ENCODE measurements at regions not wholly inside any gene's neighbourhood (a gene's known extent, or its start where the extent isn't known, plus 50 kb on each side); places are given as distances from the start of the nearest gene placed in this dataset.

DNA sequence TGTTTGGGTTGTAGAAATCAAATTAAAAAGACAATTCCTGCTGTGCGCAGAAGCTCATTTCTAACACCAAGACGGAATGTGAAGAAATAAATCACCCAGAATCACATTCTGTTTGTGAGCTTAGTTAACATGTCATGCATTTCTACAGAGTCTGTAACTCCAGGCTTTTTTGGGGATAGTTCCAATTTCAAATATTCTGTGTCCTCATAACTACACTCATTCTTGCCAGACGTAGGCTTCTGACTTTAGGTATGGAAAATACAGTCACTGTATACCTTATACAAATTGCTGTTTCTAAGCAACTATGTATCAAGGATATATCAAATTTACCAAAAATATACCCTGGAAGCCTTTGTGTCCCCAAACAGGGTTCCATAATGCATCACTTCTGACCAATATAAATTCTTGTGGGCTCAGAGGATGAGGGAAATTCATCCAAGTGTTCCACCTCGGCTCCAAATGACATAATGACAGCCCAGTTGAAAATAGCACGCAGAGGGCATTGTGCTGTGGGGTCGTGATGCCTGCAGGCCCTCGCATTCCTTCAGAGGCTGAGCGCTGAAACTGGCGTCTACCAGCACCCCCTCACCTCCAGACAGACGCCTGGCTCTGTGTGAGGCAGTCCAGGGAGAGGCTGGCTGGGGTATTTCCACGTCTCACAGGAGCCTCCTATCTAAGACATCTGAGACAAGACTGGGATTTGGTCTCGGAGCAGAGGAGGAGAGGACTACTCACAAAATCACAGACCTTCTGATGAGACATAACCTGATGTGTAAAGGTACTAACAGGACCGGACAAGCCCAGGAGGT, 79.8 kb downstream of the KLF4 start:
- TF ChIP-seq, protein P1, sequence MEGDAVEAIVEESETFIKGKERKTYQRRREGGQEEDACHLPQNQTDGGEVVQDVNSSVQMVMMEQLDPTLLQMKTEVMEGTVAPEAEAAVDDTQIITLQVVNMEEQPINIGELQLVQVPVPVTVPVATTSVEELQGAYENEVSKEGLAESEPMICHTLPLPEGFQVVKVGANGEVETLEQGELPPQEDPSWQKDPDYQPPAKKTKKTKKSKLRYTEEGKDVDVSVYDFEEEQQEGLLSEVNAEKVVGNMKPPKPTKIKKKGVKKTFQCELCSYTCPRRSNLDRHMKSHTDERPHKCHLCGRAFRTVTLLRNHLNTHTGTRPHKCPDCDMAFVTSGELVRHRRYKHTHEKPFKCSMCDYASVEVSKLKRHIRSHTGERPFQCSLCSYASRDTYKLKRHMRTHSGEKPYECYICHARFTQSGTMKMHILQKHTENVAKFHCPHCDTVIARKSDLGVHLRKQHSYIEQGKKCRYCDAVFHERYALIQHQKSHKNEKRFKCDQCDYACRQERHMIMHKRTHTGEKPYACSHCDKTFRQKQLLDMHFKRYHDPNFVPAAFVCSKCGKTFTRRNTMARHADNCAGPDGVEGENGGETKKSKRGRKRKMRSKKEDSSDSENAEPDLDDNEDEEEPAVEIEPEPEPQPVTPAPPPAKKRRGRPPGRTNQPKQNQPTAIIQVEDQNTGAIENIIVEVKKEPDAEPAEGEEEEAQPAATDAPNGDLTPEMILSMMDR (IDR thresholded peaks at IDR 0.05): no peak

DNA sequence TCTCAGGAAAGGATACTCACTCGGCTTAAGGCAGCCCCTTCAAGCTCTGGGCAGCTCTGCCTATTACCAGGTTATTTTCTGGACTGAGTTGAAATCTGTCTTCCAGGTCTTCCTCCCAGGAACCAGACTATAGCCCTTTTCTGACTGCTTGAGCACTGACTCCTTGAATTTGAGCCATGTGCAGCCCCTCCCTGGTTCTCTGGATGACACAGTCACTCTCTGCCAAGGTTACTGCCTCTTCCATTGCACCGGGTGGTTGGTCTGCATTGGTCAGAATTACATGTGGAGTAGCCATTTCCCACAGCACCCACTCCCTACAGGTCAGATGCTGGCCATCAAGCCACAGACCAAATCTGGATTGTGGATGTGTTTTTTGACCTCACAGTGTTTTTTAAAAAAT, 81.9 kb downstream of the KLF4 start:
- TF ChIP-seq, protein P1 (IDR thresholded peaks at IDR 0.05): no peak

DNA sequence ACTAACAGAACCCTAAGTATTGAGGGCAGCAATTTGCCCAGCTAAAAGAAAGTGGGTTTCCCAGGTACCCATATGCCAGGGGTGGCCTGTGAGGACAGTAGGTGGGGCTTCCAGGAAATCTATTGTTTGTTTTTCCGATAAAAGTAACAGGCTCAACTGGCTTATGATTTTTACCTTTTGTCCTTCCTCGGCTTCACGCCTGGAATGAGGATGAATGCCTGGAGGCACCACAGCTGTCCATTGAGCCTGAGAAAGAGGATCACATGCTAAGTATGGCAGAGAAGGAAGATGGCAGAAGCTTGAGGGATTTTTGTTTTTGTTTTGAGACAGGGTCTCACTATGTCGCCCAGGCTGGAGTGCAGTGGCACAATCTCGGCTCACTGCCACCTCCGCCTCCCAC, 84.1 kb downstream of the KLF4 start:
- TF ChIP-seq, protein P1 (IDR thresholded peaks at IDR 0.05): no peak

DNA sequence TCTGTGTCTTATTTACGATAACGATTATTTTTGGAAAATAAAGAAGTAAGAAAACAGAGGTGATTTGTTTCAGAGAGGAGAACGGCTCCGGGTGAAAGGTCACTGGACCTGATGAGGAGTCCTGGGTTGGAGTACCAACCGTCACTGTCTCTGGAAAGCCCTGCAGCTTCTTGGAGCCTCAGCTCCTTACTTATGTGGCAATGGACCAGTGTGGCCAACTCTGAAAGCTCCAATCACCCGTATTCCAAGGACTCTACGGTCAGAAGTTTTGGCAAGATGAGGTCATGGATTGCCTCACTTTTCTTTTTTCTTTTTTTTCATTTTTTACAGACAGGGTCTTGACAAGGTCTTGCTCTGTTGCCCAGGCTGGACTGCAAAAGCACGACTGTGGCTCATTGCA, 84.8 kb downstream of the KLF4 start:
- TF ChIP-seq, protein P1 (IDR thresholded peaks at IDR 0.05): no peak

- TF ChIP-seq, protein P1 (IDR thresholded peaks at IDR 0.05): no peak
Measured at GRCh38 chr9:107404161-107404560, 85.4 kb downstream of the KLF4 start.

GRCh38 chr9:107397076-107398044, 92.2 kb downstream of the KLF4 start:
- TF ChIP-seq, protein P1 (IDR thresholded peaks at IDR 0.05): no peak

- TF ChIP-seq, protein P1 (IDR thresholded peaks at IDR 0.05): no peak
Measured at GRCh38 chr9:107394264-107394663, 95.3 kb downstream of the KLF4 start.
